ENCODE measurements at regions not wholly inside any gene's neighbourhood (a gene's known extent, or its start where the extent isn't known, plus 50 kb on each side); places are given as distances from the start of the nearest gene placed in this dataset.

DNA sequence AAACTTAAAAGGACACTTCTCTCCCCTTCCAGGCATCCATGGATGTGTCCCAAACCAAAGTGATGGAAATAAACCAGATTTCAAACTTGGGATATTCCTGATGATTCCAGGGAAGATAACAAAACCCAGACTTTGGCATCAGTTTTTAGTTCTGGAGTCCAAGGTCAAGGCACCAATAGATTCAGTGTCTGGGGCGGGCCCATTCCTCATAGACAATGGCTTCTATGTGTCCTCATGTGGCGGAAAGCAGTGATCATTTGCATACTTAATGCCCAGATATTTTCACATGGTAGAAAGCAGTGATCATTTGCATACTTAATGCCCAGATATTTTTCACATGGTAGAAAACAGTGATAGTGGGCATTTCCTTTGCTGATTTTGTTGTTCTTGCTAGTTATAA lies 151.4 kb upstream of the DAP start:
- no peaks in the 10 kb centered on the region for H3K9me3 Mint-ChIP-seq (ENCODE audit: unreplicated experiment)
- H3K27me3 Mint-ChIP-seq (ENCODE audit: unreplicated experiment) = no peaks in the 10 kb centered on the region
- no peak overlapping the region for H3K27ac Mint-ChIP-seq (ENCODE audit: unreplicated experiment)
- H3K36me3 Mint-ChIP-seq (ENCODE audit: unreplicated experiment) = no peaks in the 10 kb centered on the region
- no peak overlapping the region for H3K4me3 Mint-ChIP-seq (ENCODE audit: unreplicated experiment)
- H3K4me1 Mint-ChIP-seq (ENCODE audit: low read depth, unreplicated experiment) = peaks cover 4% of the 10 kb centered on the region
- no peak for DNase-seq
- TF ChIP-seq CTCF (IDR thresholded peaks at IDR 0.05; ENCODE audit: partially characterized antibody, unreplicated experiment) = no peak

DNA sequence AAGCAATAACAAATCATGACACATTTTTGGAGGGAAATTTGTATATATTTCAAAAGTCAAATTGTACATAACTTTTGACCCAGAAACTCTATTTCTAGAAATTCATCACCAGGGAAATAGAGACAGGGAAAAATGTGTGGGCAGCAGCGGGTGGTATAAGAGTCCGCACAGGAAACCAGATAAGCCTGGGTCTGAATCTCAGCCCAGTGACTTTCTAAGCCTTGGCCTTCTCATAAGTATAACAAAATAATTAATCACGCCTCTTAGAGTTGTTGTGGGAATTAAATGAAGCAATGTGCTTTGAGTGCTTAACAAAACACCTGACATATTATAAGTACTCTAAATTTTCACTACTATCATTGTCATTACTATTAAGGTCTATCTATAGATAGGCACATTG lies 149.2 kb upstream of the DAP start:
- H3K4me3 Mint-ChIP-seq (ENCODE audit: unreplicated experiment) = no peak overlapping the region
- H3K9me3 Mint-ChIP-seq (ENCODE audit: unreplicated experiment) = no peaks in the 10 kb centered on the region
- TF ChIP-seq CTCF (IDR thresholded peaks at IDR 0.05; ENCODE audit: partially characterized antibody, unreplicated experiment) = no peak
- H3K36me3 Mint-ChIP-seq (ENCODE audit: unreplicated experiment) = no peaks in the 10 kb centered on the region
- H3K27ac Mint-ChIP-seq (ENCODE audit: unreplicated experiment) = no peak overlapping the region
- no peak for DNase-seq
- no peaks in the 10 kb centered on the region for H3K4me1 Mint-ChIP-seq (ENCODE audit: low read depth, unreplicated experiment)
- no peaks in the 10 kb centered on the region for H3K27me3 Mint-ChIP-seq (ENCODE audit: unreplicated experiment)

GRCh38 chr5:10904862-10905432 lies 143.9 kb upstream of the DAP start:
- no peak for TF ChIP-seq CTCF (IDR thresholded peaks at IDR 0.05; ENCODE audit: partially characterized antibody, unreplicated experiment)
- H3K9me3 Mint-ChIP-seq (ENCODE audit: unreplicated experiment) = no peaks in the 10 kb centered on the region
- no peak overlapping the region for H3K27ac Mint-ChIP-seq (ENCODE audit: unreplicated experiment)
- H3K4me1 Mint-ChIP-seq (ENCODE audit: low read depth, unreplicated experiment) = no peaks in the 10 kb centered on the region
- no peak overlapping the region for H3K4me3 Mint-ChIP-seq (ENCODE audit: unreplicated experiment)
- no peaks in the 10 kb centered on the region for H3K36me3 Mint-ChIP-seq (ENCODE audit: unreplicated experiment)
- DNase-seq = no peak
- peaks cover 4% of the 10 kb centered on the region for H3K27me3 Mint-ChIP-seq (ENCODE audit: unreplicated experiment)

DNA sequence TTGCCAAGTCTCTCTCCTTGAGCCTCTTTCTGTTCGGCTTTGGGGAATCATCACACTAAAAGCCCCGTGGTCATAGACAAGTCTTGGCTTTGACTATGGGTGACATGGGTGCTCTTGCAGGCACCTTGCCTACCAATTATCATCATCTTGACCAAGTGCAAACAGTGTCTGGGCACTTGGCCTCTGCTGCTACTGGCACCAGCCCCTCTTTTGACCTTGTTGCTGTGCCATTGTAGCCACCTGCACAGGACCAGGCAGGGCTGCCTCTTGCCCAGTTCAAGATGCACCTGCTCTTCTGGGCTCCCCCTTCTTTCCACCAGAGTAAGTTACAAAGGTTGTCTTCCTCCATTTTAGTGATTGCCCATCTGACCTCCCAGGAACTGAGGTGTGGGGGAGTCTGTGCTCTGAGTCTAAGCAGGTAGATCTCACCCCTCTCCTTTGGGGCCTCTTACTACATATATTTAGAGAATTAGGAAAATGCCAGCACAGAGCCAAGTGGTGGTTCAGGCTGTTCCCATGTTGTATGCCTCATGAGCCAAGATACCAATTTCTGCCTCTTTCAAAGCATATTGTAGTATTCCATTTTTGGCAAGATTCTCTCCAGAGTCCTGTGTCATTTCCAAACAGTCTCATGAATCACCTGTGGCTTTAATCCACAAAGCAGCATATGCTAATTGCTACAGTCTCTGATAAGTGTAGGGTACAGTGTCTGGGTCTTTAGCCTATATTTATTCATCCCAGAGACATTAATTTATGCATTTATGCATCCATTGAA lies 142.9 kb upstream of the DAP start:
- Mint-ChIP-seq H3K27ac (ENCODE audit: unreplicated experiment) (no peak overlapping the region), H3K9me3 (ENCODE audit: unreplicated experiment) (no peaks in the 10 kb centered on the region), H3K4me1 (ENCODE audit: low read depth, unreplicated experiment) (no peaks in the 10 kb centered on the region), H3K27me3 (ENCODE audit: unreplicated experiment) (peaks cover 4% of the 10 kb centered on the region), H3K4me3 (ENCODE audit: unreplicated experiment) (no peak overlapping the region), H3K36me3 (ENCODE audit: unreplicated experiment) (no peaks in the 10 kb centered on the region)
- no peak for TF ChIP-seq CTCF (IDR thresholded peaks at IDR 0.05; ENCODE audit: partially characterized antibody, unreplicated experiment)
- DNase-seq = no peak

- Mint-ChIP-seq H3K27me3 (ENCODE audit: unreplicated experiment) (peaks cover 8% of the 10 kb centered on the region), H3K27ac (ENCODE audit: unreplicated experiment) (no peak overlapping the region), H3K4me3 (ENCODE audit: unreplicated experiment) (no peak overlapping the region), H3K4me1 (ENCODE audit: low read depth, unreplicated experiment) (no peaks in the 10 kb centered on the region), H3K9me3 (ENCODE audit: unreplicated experiment) (no peaks in the 10 kb centered on the region), H3K36me3 (ENCODE audit: unreplicated experiment) (no peaks in the 10 kb centered on the region)
- DNase-seq = no peak
- no peak for TF ChIP-seq CTCF (IDR thresholded peaks at IDR 0.05; ENCODE audit: partially characterized antibody, unreplicated experiment)
Observed at GRCh38 chr5:10902145-10902544, 141.1 kb upstream of the DAP start.
